ENCODE measurements at regions not wholly inside any gene's neighbourhood (a gene's known extent, or its start where the extent isn't known, plus 50 kb on each side); places are given as distances from the start of the nearest gene placed in this dataset.

DNA sequence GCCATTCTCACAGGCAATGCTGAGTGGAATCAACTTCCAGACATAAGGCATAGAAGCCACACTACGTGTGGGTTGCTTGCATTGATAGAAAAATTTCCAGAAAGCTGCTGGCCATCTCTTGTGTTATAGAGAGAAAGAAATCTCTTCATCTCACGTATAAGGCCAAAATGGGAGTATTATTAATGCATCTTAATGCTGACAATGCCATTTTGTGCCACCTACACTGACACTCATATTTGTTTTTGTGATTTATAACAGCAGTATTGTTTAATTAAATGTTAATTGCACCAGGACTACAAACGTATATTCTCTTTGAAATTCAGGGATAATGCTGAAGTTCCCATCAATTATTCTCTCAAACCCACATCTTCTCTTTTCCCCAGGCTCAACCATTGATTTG, 56.1 kb upstream of the TMEM132D start:
- Histone ChIP-seq H3K4me3 (ENCODE audit: low read depth in 1 of 5, low read length in 5 of 5) (no peak overlapping the region), H3K4me1 (ENCODE audit: control insufficient read depth in 5 of 5, insufficient read depth in 5 of 5, low read length in 5 of 5) (no peaks in the 10 kb centered on the region), H3K36me3 (ENCODE audit: control insufficient read depth in 5 of 5, insufficient read depth in 5 of 5, low read length in 5 of 5) (no peaks in the 10 kb centered on the region), H3K9ac (ENCODE audit: low read length in 5 of 5) (no peak overlapping the region), H3K9me3 (ENCODE audit: control insufficient read depth in 5 of 5, low read length in 5 of 5) (peaks cover 0 to 4% (median 3%) of the 10 kb centered on the region in 5 donors), H3K27ac (ENCODE audit: low read depth, low read length) (no peak overlapping the region), H3K27me3 (ENCODE audit: control insufficient read depth in 5 of 5, insufficient read depth in 4 of 5, low read length in 5 of 5) (peaks cover 0 to 10% (median 3%) of the 10 kb centered on the region in 5 donors)

GRCh38 chr12:129961091-129961490, 57.3 kb upstream of the TMEM132D start:
- H3K9ac ChIP-seq (ENCODE audit: low read length in 5 of 5) = no peak overlapping the region
- peaks cover 0 to 4% (median 3%) of the 10 kb centered on the region in 5 donors for H3K9me3 ChIP-seq (ENCODE audit: control insufficient read depth in 5 of 5, low read length in 5 of 5)
- no peaks in the 10 kb centered on the region for H3K36me3 ChIP-seq (ENCODE audit: control insufficient read depth in 5 of 5, insufficient read depth in 5 of 5, low read length in 5 of 5)
- H3K4me3 ChIP-seq (ENCODE audit: low read depth in 1 of 5, low read length in 5 of 5) = no peak overlapping the region
- H3K4me1 ChIP-seq (ENCODE audit: control insufficient read depth in 5 of 5, insufficient read depth in 5 of 5, low read length in 5 of 5) = no peaks in the 10 kb centered on the region
- H3K27ac ChIP-seq (ENCODE audit: low read depth, low read length) = no peak overlapping the region
- H3K27me3 ChIP-seq (ENCODE audit: control insufficient read depth in 5 of 5, insufficient read depth in 4 of 5, low read length in 5 of 5) = peaks cover 0 to 12% (median 3%) of the 10 kb centered on the region in 5 donors

GRCh38 chr12:129961856-129962255, 58.0 kb upstream of the TMEM132D start:
- Histone ChIP-seq H3K27ac (ENCODE audit: low read depth, low read length) (no peak overlapping the region), H3K4me1 (ENCODE audit: control insufficient read depth in 5 of 5, insufficient read depth in 5 of 5, low read length in 5 of 5) (no peaks in the 10 kb centered on the region), H3K36me3 (ENCODE audit: control insufficient read depth in 5 of 5, insufficient read depth in 5 of 5, low read length in 5 of 5) (no peaks in the 10 kb centered on the region), H3K9ac (ENCODE audit: low read length in 5 of 5) (no peak overlapping the region), H3K27me3 (ENCODE audit: control insufficient read depth in 5 of 5, insufficient read depth in 4 of 5, low read length in 5 of 5) (peaks cover 0 to 12% (median 3%) of the 10 kb centered on the region in 5 donors), H3K9me3 (ENCODE audit: control insufficient read depth in 5 of 5, low read length in 5 of 5) (peaks cover 0 to 4% (median 3%) of the 10 kb centered on the region in 5 donors), H3K4me3 (ENCODE audit: low read depth in 1 of 5, low read length in 5 of 5) (no peak overlapping the region)

GRCh38 chr12:129964300-129964699, 60.5 kb upstream of the TMEM132D start:
- Histone ChIP-seq H3K4me1 (ENCODE audit: control insufficient read depth in 5 of 5, insufficient read depth in 5 of 5, low read length in 5 of 5) (no peaks in the 10 kb centered on the region), H3K27me3 (ENCODE audit: control insufficient read depth in 5 of 5, insufficient read depth in 4 of 5, low read length in 5 of 5) (peaks cover 0 to 9% (median 4%) of the 10 kb centered on the region in 5 donors), H3K9ac (ENCODE audit: low read length in 5 of 5) (no peak overlapping the region), H3K36me3 (ENCODE audit: control insufficient read depth in 5 of 5, insufficient read depth in 5 of 5, low read length in 5 of 5) (no peaks in the 10 kb centered on the region), H3K4me3 (ENCODE audit: low read depth in 1 of 5, low read length in 5 of 5) (no peak overlapping the region), H3K9me3 (ENCODE audit: control insufficient read depth in 5 of 5, low read length in 5 of 5) (peaks cover 0 to 7% (median 3%) of the 10 kb centered on the region in 5 donors), H3K27ac (ENCODE audit: low read depth, low read length) (no peak overlapping the region)

DNA sequence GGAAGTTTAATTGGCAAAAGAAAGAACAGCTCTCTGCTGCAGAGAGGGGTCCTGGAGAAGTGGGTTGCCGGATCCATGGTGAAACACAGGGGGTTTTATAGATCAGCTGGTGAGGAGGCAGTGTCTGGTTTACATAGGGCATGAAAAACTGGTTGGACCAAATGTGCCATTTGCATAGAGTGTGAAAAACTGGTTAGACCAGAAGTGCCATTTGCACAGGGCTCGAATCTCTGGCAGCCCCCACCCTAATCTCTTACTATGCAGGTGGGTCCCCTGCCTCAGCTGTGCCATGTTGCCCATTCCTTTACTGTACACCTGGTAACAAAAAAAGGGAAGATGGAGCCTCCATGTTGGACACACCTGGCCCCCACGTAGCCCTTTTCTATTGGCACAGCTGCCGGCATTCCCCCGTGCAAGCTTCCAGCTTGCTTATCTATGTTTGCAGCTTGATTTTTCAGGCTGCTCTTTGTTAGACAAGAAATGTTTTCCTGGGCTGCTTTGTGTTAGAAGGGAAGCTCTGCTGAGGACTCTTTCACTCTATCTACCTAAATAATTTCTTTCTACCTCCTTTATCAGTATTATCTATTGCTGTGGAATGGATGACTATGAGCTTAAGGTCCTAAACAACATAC, 61.1 kb upstream of the TMEM132D start:
- peaks cover 0 to 6% (median 2%) of the 10 kb centered on the region in 5 donors for H3K27me3 ChIP-seq (ENCODE audit: control insufficient read depth in 5 of 5, insufficient read depth in 4 of 5, low read length in 5 of 5)
- H3K9ac ChIP-seq (ENCODE audit: low read length in 5 of 5) = no peak overlapping the region
- peaks cover 0 to 7% (median 0%) of the 10 kb centered on the region in 5 donors for H3K9me3 ChIP-seq (ENCODE audit: control insufficient read depth in 5 of 5, low read length in 5 of 5)
- H3K27ac ChIP-seq (ENCODE audit: low read depth, low read length) = no peak overlapping the region
- H3K36me3 ChIP-seq (ENCODE audit: control insufficient read depth in 5 of 5, insufficient read depth in 5 of 5, low read length in 5 of 5) = no peaks in the 10 kb centered on the region
- H3K4me3 ChIP-seq (ENCODE audit: low read depth in 1 of 5, low read length in 5 of 5) = no peak overlapping the region
- H3K4me1 ChIP-seq (ENCODE audit: control insufficient read depth in 5 of 5, insufficient read depth in 5 of 5, low read length in 5 of 5) = no peaks in the 10 kb centered on the region

GRCh38 chr12:129966146-129966995, 62.5 kb upstream of the TMEM132D start:
- H3K4me3 ChIP-seq (ENCODE audit: low read depth in 1 of 5, low read length in 5 of 5) = no peak overlapping the region

DNA sequence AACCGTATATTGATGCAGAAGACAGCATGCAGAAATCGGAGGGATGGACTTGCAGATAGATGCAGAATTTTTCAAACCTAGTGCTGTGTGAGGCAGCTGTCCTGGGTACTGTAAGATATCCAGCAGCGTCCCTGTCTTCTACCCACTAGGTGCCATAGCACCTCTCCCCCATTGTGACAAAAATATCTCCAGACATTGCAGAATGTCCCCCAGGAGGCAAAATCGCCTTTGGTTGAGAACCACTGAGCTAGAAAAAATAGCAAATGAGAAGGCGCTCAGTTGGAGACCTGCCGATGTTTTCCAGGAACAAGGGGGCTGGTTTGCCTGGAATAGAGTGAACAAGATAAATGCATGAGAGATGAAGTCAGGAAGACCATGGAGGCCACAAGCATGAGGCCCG, 67.9 kb upstream of the TMEM132D start:
- Histone ChIP-seq H3K27me3 (ENCODE audit: control insufficient read depth in 5 of 5, insufficient read depth in 4 of 5, low read length in 5 of 5) (peaks cover 0 to 2% (median 0%) of the 10 kb centered on the region in 5 donors), H3K9me3 (ENCODE audit: control insufficient read depth in 5 of 5, low read length in 5 of 5) (peaks cover 0 to 7% (median 0%) of the 10 kb centered on the region in 5 donors), H3K4me1 (ENCODE audit: control insufficient read depth in 5 of 5, insufficient read depth in 5 of 5, low read length in 5 of 5) (no peaks in the 10 kb centered on the region), H3K9ac (ENCODE audit: low read length in 5 of 5) (no peak overlapping the region), H3K36me3 (ENCODE audit: control insufficient read depth in 5 of 5, insufficient read depth in 5 of 5, low read length in 5 of 5) (no peaks in the 10 kb centered on the region), H3K27ac (ENCODE audit: low read depth, low read length) (no peak overlapping the region), H3K4me3 (ENCODE audit: low read depth in 1 of 5, low read length in 5 of 5) (no peak overlapping the region)

More at GRCh38 chr12:129966146-129966995, 62.5 kb upstream of the TMEM132D start:
- Histone ChIP-seq H3K9me3 (ENCODE audit: control insufficient read depth in 5 of 5, low read length in 5 of 5) (peaks cover 0 to 7% (median 0%) of the 10 kb centered on the region in 5 donors), H3K27me3 (ENCODE audit: control insufficient read depth in 5 of 5, insufficient read depth in 4 of 5, low read length in 5 of 5) (peaks cover 0 to 6% (median 2%) of the 10 kb centered on the region in 5 donors), H3K27ac (ENCODE audit: low read depth, low read length) (no peak overlapping the region), H3K36me3 (ENCODE audit: control insufficient read depth in 5 of 5, insufficient read depth in 5 of 5, low read length in 5 of 5) (no peaks in the 10 kb centered on the region), H3K4me1 (ENCODE audit: control insufficient read depth in 5 of 5, insufficient read depth in 5 of 5, low read length in 5 of 5) (no peaks in the 10 kb centered on the region), H3K9ac (ENCODE audit: low read length in 5 of 5) (no peak overlapping the region)

- no peaks in the 10 kb centered on the region for H3K4me1 ChIP-seq (ENCODE audit: control insufficient read depth in 5 of 5, insufficient read depth in 5 of 5, low read length in 5 of 5)
- H3K36me3 ChIP-seq (ENCODE audit: control insufficient read depth in 5 of 5, insufficient read depth in 5 of 5, low read length in 5 of 5) = no peaks in the 10 kb centered on the region
- no peaks in the 10 kb centered on the region for H3K27me3 ChIP-seq (ENCODE audit: control insufficient read depth in 5 of 5, insufficient read depth in 4 of 5, low read length in 5 of 5)
- H3K9me3 ChIP-seq (ENCODE audit: control insufficient read depth in 5 of 5, low read length in 5 of 5) = peaks cover 0 to 4% (median 0%) of the 10 kb centered on the region in 5 donors
- H3K27ac ChIP-seq (ENCODE audit: low read depth, low read length) = no peak overlapping the region
- no peak overlapping the region for H3K9ac ChIP-seq (ENCODE audit: low read length in 5 of 5)
- no peak overlapping the region for H3K4me3 ChIP-seq (ENCODE audit: low read depth in 1 of 5, low read length in 5 of 5)
Measured at GRCh38 chr12:129973236-129973961, 69.6 kb upstream of the TMEM132D start.

DNA sequence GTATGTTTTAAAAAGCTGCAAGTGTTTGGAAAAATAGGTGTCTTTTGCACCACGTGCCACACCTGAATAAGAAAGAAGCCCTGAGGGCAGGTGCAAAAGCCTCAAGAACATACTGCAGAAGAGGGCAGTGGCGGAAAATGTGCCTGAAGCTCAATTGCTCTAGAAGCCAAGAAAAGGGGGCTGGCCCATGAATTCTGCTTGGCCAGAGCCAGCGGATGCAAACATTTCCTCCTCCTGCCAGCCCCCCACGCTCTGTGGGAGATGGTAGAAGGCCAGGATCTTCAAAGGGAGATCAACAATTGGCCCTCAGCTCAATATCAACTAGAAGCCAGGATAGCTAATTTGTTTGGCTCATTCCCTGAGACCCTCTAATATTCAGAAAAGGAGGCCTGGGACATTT, 80.3 kb upstream of the TMEM132D start:
- H3K27me3 ChIP-seq (ENCODE audit: control insufficient read depth in 5 of 5, insufficient read depth in 4 of 5, low read length in 5 of 5) = peaks cover 0 to 11% (median 0%) of the 10 kb centered on the region in 5 donors
- H3K27ac ChIP-seq (ENCODE audit: low read depth, low read length) = no peak overlapping the region
- no peak overlapping the region for H3K9ac ChIP-seq (ENCODE audit: low read length in 5 of 5)
- no peaks in the 10 kb centered on the region for H3K4me1 ChIP-seq (ENCODE audit: control insufficient read depth in 5 of 5, insufficient read depth in 5 of 5, low read length in 5 of 5)
- H3K36me3 ChIP-seq (ENCODE audit: control insufficient read depth in 5 of 5, insufficient read depth in 5 of 5, low read length in 5 of 5) = no peaks in the 10 kb centered on the region
- H3K4me3 ChIP-seq (ENCODE audit: low read depth in 1 of 5, low read length in 5 of 5) = no peak overlapping the region
- peaks cover 0 to 23% (median 11%) of the 10 kb centered on the region in 5 donors for H3K9me3 ChIP-seq (ENCODE audit: control insufficient read depth in 5 of 5, low read length in 5 of 5)
